ENCODE measurements at regions not wholly inside any gene's neighbourhood (a gene's known extent, or its start where the extent isn't known, plus 50 kb on each side); places are given as distances from the start of the nearest gene placed in this dataset.

DNA sequence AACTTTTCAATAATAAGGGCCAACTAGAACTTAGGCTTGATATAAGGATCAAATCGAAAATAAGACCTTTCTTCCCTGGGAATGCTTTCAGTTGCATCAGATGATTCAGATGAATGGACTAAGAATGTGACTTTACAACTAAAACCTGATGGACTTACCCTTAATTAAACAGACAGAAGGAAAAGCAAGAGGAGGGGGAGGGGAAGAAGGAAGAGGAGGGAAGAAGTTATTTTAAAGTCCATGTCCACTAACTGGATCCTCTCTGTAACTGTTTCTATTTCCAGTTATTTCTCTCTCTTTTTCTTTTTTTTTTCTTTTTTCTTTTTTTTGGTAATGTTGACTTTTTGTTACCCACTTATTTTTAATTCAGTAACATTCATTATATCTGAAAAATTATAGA lies 486.0 kb downstream of the MAFB start:
- no peak for FAIRE-seq

DNA sequence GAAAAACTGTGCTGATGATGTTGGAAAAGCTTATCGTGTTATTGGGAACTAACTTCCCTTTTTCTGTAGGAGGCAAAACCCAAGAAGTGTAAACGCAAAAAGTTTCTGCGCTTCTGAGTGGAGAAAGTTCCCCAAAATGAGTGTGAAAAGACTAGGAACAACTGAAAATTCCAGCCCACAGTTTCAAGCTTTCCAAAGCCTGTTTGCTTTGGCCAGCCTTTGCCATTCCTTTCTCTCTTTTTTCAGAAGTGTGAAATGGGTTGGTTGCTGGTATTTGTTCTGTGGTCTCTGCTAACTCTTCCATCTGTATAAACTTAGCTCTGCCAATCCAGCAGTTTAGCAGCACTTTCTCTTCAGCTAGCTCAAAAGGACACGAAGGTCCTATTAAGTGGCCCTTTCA lies 491.3 kb downstream of the MAFB start:
- no peak for FAIRE-seq

DNA sequence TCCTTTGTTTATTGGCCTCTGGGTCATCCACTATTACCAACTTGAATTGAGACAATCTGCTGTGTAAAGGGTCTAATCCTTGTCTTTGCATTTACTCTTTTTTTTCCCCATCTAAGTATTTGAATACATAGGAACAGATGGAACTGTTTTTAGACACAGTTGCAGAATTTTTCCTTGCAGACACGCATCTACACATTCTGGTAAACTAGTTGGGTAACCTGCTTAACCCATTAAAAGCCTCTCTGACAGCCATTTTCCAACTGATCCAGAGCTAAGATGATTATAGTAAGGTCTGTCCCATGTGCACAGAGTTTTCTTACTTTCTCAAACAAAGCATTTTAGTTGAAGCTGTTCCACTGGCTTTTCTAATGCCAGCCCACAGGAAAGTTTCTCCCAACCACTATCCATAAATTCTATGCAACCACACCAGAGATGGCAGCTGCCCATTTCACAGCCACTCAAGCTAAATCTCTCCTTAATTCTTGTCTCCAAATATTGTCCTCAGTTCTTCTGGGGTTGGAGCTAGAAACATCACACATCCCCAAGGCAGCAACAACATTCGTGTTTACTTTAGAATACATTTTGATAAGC lies 492.1 kb downstream of the MAFB start:
- no peak for FAIRE-seq

DNA sequence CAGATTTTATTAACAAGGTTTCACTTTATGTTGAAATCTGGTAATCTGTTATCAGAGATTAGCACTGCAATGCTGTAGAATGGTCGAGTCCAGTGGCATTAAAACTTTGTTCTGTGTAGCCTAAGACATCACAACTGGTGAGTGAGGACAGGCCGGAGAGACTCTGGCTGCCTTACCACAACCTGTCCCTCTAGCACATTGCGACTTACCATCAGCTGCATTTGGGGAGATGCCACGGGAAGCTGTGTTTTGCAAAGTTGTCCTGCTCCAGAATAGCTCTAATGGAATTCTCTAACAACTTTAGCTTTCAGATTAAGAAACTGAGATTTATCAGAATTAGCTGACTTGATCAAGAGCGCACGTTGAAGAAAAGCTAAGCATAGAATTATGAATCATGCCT lies 493.3 kb downstream of the MAFB start:
- no peak for FAIRE-seq

DNA sequence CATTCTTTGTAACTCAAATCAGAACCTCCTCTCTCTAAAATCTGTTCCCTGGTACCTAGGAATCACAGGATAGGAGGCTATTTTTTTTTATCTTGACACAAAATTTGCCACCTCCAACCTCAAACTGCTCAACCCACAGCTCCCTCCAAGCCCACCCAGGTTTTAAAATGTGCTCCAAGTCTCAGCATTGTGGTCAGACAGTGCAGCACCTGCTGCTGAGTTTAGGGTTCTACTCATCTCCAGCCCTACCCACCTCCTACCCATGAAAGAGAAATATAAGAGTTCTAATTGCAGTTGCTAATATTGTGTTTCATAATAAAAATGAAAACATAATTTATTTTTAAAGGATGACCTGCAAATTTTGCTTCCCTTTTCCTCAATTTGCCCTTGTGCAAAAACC lies 496.5 kb downstream of the MAFB start:
- FAIRE-seq, result no peak

DNA sequence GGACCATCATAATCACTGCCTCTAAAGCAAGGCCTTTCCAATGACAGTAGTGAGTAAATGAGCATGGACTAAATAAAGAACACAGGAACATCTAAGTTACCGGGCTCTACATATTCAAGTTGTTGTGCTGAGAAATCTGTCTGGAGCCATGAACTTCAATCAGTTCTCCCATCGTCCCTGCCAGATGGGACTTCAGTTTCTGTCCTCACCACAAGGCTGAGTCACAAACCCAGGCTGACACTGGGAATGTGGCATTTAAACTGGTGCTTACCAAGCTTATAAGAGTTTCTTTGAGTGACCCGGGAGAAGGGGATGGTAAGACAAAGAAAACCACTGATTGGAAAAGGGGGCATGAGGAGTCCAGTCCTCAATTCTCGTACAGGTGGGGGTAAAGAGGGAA lies 497.0 kb downstream of the MAFB start:
- FAIRE-seq, result no peak

DNA sequence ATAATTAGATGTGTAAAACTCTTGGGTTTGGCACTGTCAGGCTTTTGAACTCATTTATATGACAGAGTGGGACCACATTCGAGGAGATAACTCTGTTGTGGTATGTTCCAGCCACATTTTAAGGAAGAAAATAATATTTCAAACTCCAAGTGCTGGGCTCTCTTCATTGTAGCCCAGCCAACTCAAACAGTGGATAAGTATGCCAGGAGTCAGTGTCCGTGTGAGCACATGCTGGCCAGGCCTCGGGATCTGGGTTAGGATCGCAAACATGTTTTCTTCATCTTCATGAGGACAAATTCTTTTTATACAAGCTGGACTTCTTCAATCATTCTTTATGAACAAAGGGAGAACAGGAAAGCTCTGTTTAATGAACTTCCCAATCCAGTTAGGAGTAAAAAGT lies 497.5 kb downstream of the MAFB start:
- no peak for FAIRE-seq

DNA sequence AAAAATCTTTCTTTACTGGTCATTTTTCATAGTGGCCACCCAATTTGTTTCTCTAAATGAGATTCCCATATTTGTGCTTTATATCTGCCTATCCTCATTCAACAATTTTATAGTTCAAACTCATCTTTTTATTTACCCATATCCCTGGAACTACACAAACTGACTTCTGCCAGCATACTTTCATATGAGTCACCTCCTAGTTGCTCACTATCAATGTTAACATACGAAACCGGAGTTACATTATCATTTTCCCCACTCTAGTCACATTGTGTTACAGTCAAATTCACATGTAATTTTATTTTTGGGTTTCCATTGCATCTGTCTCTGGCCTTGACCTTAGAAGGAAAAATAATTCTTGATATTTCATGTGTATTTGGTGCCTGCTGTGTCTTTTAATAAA lies 499.4 kb downstream of the MAFB start:
- no peak for FAIRE-seq

DNA sequence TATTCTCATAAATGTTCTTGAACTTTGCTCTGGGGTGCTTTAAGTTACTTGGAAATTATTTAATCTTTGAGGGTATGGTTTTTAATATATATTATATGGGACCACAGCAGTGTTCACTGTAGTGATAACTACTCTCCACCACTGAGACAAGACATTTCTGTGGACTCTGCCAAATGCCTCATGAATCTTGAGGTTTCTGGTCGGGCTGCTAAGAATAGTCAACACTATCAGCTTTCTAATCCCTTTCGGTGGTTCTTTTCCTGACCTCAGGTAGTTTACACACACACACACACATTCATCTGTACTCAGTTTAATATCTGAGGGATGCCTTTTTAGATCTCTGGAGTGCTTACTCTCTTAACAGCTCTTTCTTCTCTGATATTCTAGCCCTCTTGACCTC lies 500.7 kb downstream of the MAFB start:
- no peak for FAIRE-seq

DNA sequence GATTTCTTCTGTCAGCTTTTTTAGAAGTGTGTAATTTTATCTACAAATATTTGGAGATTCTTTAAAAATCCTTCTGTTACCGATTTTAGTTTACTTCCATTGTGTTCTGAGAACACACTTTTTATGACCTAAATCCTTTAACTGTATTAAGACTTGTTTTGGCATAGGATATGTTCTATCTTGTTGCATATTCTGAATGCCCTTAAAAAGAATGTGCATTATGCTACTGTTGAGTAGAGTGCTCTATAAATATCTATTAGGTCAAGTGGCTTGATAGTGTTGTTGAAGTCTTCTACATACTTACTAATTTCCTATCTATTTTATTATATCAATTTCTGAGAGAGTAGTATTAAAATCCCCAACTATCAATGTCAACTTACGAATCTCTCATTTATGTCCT lies 502.2 kb downstream of the MAFB start:
- FAIRE-seq, result no peak

DNA sequence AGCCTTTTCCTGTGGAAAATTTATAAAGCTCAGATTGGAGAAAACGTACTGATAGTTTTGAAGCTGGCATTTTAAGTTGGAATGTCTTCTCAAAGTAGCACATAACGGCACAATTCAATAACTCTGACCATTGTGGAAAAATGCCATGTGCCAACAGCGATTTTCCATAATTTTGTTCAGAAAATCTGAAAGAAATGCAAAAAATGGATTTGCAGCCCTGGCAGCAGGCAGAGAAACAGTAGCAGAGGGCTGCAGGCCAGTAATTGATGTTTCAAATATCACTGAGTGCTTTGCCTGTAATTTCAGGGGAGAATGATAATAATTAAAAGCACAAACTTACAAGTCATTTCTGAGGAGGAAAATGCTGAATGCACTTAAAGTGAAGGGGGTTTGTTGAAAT lies 507.4 kb downstream of the MAFB start:
- FAIRE-seq, result no peak

DNA sequence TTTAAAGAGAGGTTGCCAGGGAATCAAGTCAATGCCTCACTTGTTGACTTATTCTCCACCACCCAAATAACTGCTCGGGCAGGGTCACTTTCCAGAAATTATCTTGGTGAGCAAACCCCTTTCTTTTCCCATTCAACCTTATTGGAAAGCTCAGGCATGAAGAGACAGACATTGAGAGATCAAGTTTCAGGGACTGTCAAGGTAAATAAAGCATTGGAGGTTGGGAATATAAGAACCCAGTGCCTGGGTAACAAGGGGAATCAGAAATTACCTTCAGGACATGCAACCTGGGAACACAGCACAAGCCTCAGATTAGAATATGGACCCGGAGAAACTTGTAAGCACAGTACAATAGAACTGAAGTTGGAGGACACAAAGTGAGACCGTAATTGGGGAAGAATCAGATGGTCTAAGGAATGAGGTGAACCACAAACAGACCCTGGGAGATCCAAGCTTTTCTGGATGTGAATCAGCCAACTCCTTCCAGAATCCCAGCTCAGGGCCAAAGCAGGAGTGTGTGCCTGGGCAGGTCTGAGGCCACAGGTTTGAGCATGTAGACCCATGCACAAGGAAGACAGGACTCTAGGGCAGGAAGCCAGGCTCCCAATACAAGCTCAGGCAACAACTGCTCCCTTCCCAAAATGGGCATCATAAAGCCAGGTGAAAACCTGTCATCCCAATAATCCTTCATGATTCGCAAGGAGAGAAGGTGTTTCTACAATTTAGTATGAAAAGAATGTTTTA lies 512.8 kb downstream of the MAFB start:
- FAIRE-seq, result no peak

DNA sequence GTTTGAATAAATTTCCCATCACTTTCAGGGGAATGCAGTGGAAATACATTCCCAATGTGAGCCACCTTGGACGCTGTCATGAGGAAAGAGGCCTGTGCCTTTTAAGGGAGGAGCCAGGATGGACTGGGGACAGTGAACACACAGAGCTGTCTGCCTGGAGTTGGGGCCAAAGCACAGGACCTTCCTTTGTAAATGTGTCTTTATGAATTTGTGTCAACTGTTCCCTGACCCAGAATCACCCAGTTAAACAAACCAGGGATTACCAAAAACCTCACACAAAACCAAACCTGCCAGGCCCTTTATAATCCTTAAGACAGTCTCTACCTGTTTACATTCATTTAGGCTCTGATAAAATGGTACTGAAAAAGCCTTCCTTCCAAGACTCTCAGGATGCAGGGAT lies 513.7 kb downstream of the MAFB start:
- no peak for FAIRE-seq

DNA sequence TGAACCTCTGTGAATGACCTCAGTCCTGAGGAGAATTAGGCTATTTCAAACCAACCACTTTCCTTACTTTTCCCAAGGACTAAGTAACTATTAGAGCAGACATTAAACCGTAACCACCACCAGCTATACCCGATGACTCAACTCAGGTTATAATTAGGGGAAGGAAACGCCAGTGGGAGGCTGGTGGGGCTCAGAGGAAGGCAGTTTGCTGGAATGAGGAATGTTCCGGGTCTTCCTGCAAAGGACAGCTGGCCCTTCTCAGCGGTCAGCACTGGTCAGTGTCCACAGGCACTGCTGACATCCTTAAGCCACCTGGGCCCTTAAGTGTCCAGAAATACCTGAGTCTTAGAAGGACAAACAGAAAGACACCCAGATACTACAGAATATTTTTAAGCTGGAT lies 515.2 kb downstream of the MAFB start:
- no peak for FAIRE-seq

DNA sequence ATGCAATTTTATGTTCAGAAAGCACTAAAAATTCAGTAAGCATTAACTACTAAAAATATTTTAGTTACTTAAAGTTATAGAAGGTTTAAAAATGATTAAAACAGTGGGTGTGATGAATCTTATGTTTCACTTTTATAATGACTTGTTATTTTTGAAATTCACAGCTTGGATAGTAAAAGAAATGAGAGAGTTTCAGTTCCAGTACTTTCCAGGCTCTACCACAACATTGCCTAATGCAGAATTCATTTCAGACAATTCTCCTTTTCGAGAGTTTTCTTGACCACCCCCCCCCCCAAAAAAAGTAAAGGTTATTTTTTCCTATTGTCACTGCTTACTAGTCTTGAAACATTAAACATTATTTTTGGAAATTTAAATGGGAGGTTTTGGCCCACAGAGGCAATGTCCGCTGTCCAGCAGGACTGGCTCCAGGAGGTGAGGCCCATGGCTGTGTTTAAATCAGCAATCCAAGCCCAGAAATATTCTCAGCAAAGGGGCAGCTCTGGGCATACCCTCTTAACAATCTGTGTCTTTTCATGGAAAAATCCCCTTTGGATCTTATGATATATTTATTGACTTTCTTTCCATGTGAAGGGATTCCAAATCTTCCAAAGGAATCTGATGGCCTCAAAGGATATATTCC lies 519.9 kb downstream of the MAFB start:
- no peak for FAIRE-seq

DNA sequence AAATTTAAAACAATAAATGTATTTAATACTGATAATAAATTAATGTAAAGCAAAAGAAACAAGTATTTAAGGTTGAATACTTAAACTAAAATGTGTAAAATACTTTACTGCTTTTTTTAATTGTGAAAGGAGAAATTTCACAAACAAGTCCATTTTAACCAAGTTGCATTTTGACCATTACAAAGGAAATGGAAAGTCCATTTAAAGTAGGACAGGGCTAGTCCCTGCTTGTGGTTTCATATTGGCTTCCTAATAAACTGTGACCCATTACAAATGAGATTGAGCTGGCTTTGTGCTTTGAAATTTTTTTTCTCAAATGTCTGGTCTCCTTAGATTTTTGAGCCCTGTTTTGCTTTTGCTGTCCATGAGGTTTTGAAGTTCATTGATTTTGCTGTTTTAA lies 527.6 kb downstream of the MAFB start:
- no peak for FAIRE-seq

DNA sequence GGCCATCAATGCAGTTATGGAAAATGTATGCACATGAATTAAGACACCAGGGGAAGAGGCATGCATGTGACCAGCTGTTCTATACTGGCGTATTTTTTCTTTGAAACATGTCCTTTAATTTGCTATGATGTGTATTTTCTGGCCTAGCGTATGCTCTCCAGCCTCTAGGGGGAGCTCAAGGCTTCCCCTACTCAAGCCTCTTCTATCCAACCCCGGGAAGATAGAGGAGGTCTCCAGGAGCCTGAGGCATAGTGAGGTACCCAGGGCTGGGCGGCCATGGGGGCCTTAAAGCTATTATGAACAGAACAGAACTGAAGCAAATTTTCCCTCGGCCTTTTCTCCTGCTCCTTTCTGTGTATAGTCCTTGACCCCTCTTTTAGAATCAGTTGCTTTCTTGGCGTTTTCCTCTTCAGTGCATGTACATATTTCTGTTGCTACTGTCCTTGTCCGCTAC lies 528.9 kb downstream of the MAFB start:
- FAIRE-seq, result peak; percentile 95

DNA sequence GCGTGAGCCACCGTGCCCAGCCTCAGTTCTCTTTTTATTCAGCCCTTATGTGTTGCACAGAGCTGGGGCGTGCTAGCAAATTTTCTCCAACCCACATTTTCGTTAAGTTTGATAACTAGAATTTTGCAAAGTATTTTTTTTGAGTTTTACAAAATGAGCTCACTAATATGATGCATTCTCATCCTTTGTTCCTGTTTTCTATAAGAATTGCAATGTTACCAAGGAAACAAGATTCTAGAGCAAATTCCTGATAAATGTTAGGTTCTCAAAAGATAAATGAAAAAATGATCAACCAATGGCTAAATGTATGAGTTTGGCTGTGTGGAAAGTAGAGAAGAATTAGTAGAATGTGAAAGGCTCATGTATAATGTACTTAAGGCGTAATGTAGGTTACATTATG lies 529.8 kb downstream of the MAFB start:
- peak; percentile 24 for FAIRE-seq

DNA sequence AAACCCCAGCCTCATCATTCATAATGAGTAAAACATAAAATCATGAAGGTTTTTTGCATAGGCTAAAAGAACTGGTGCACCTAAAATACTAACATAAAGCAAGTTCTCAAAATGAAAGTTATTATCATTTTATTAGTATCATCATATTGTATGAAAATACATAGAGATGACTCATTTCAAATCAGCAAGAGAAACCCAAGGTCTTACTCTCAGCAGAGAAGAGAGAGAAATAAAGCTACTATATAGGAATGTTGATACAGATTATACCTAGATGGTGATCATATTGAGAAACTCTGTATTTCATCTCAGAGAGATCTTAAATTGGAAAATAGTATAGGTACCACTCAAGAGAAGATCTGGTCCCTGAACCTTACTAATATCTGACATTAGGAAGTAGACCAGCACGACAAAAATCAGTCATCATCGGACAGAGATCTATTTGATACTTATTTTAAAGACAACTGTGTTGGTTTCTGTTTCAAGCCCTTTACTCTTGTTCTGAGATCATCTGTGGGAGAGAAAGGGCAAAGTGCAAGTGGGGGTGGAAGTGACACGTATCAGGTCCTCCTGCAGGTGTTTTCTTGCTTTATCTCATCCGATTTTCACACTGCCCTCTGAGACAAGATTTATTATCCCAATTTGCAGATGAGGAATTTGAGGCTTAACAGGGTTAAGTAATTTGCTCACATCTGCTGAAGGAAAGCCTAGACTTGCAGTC lies 532.3 kb downstream of the MAFB start:
- FAIRE-seq, result no peak

DNA sequence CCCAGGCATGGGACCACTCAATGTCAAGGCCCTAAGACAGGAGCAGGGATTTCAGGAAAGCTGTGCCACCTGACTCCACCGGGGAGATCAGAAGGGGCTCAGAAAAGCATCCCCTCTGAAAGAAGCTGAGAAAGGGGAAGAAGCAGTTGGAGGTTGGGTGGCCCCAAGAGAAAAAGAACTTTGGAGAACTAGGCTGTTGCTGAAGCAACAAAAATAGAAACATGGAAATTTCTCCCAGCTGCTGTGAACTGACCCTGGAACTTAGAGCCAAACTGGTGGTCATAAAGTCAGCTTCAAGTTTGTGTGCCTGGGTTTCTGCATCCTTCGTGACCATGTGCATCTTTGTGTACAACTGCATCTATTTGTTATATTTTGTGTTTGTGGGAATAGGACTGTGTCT lies 534.5 kb downstream of the MAFB start:
- FAIRE-seq, result no peak

DNA sequence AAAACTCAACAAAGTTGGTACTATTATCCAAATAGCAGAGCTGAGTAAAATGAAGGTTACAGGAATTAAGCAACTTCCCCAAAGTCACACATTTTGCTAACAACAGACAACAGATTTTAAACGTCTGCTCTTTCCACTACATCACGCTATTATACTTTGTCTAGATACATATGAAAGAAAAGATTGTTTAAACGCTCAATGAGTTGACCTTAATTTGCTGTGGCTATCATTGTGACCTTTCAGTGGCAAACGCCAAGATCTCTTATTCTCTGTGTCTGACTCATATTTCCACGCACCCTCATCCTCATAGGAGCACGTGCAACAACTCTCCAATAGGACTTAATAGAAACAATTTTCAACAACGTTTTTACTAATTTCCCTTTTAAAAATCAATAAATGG lies 540.1 kb downstream of the MAFB start:
- FAIRE-seq, result peak; percentile 65

DNA sequence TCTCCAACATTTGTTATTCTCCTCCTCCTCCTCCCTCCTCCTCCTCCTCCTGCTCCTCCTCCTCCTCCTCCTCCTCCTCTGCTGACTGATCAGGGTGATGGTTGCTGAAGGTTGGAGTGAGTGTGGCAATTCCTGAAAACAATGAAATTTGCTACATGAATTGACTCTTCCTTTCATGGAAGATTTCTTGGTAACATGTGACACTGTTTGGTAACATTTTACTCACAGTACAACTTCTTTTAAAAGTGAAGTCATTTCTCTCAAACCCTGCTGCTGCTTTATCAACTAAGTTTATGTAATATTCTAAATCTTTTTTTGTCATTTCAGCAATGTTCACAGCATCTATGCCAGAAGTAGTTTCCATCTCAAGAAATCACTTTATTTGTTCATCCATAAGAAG lies 543.0 kb downstream of the MAFB start:
- no peak for FAIRE-seq

DNA sequence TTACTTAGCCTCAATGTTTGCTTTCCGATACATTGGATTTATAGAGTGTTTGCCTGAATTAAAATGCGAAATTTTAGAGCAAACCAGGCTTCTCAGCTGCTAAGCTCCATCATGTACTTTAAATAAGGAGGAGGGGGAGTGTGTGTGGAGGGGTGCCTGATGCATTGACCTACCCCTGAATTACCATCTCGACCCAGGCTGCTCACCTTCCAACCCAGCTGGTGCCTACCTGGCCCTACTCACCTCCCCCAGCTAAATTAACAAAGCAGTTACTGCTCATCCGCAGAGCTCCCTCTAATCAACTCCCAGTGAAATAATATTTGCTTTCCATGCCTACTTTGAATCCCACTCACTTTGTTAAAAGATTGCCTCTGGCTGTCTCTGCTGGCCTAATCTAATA lies 544.5 kb downstream of the MAFB start:
- peak; percentile 98 for FAIRE-seq

DNA sequence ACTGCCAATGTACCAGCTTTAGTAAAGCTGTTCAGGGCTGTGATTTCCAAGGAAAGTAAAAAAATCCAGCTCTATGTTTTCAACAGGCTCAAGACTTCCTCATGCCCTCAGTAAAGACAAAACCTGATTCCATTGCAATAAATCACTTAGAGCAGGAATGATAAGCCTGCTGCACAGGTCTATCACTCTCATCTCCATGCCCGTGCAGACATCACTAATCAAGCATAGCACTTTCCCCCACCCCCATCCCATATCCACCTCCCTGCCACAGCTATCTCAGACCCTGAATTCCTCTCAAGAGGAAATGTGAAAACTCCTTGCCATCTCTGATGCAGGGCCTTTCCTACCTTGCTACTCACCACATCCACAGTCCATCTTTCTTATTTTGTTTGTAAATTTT lies 554.9 kb downstream of the MAFB start:
- FAIRE-seq, result no peak
